Muscle of leg (tissue), 3 donors: ENCODE measurements at regions not wholly inside any gene's neighbourhood (a gene's known extent, or its start where the extent isn't known, plus 50 kb on each side); places are given as distances from the start of the nearest gene placed in this dataset.

Experiments used
- DNase-seq: peaks from one replicate; pipeline ENCODE4 v3.0.0; 2013
- H3K27ac ChIP-seq: one replicate; pipeline ENCODE4 v1.5.1; 2013; ENCODE audit warnings: mild to moderate bottlenecking, low read length, control low read depth
- H3K27me3 ChIP-seq: one replicate; pipeline ENCODE4 v1.6.1; 2013; ENCODE audit warnings: low read length; ENCODE audit not compliant: control insufficient read depth, insufficient read depth
- H3K36me3 ChIP-seq: one replicate; pipeline ENCODE4 v1.6.1; 2013; ENCODE audit warnings: low read length; ENCODE audit not compliant: control insufficient read depth, insufficient read depth
- H3K4me1 ChIP-seq: one replicate; pipeline ENCODE4 v1.6.1; 2013; ENCODE audit warnings: low read length; ENCODE audit not compliant: control insufficient read depth, insufficient read depth
- H3K4me3 ChIP-seq: one replicate; pipeline ENCODE4 v1.5.1; 2013; ENCODE audit warnings: low read length, control low read depth
- H3K9me3 ChIP-seq: replicated peaks from 2 replicates; pipeline ENCODE4 v1.6.1; 2013; ENCODE audit warnings: low read depth, low read length; ENCODE audit not compliant: control insufficient read depth
- WGBS: methylation state at CpG from one replicate; pipeline ENCODE4 v1.1.5; 2013; ENCODE audit warnings: missing lambda C conversion rate; ENCODE audit not compliant: insufficient coverage; 5-methylcytosine and 5-hydroxymethylcytosine counted together

DNA sequence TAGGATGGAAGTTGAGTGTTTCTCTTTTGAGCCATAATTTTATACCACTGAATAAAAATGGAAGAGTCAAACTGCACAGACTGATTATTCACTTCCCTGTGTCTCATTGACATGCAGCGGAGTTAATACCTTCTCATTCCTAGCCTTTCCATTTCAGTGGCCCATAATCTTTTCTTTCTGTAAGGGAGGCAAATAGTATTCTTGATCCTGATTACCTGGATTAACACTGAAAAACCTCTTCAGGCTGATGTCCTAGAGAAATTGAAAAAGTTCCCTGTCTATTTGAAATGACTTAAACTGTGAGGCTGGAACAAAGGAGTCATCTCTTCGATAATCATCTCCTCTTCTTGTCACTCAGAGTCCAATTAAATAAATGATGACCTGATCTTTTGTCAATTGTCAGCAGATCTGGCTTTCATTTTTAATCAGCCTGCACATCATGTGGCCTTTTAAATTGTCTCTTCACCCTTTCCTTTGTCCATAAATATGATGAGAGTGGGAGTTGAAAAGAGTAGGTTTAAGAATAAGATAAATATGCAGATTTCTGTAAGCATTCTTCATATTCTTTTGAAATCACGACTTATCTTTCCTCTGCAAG lies 713.0 kb downstream of the EPM2A start:
- no peaks in the 10 kb centered on the region for H3K9me3 ChIP-seq
- H3K4me1 ChIP-seq: no peaks in the 10 kb centered on the region
- H3K36me3 ChIP-seq: no peaks in the 10 kb centered on the region
- no peak overlapping the region for H3K4me3 ChIP-seq
- DNase-seq: no peak
- no peak overlapping the region for H3K27ac ChIP-seq
- H3K27me3 ChIP-seq: no peaks in the 10 kb centered on the region
- no CpG with 5 or more reads among the region's 3 CpGs for WGBS

DNA sequence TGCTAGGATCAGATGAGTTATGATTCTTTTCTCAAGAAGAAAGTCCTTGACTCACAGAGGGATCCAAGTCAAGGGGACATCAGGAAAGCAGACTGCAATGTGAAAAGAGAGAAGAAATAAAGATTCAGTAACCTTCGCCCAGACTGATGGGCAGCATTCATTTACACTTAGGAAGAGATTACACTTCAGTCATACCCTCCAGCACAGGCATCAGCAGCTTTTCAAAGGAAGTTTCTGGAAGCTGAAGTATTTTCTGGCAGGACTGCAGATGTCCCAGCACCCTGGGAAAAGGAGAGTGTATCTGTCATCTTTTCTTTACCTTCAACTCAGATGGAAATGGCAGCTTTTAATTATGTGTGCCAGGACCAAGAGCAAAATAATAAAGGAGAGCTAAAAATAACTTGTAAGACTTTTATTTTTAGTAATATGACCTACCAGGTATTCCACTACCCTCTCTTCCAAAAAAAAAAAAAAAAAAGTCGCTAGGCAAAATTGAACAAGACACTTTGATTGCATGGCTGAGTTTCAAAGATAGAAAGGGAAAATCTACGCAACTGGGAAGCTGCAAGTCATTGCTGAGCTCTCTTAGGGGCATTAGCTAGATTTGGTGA lies 712.1 kb downstream of the EPM2A start:
- Histone ChIP-seq H3K9me3 (no peaks in the 10 kb centered on the region), H3K27me3 (no peaks in the 10 kb centered on the region), H3K27ac (no peak overlapping the region), H3K4me3 (no peak overlapping the region), H3K36me3 (no peaks in the 10 kb centered on the region), H3K4me1 (no peaks in the 10 kb centered on the region)
- no peak for DNase-seq
- 100% methylated on average over 1 of the region's 3 CpGs for WGBS

DNA sequence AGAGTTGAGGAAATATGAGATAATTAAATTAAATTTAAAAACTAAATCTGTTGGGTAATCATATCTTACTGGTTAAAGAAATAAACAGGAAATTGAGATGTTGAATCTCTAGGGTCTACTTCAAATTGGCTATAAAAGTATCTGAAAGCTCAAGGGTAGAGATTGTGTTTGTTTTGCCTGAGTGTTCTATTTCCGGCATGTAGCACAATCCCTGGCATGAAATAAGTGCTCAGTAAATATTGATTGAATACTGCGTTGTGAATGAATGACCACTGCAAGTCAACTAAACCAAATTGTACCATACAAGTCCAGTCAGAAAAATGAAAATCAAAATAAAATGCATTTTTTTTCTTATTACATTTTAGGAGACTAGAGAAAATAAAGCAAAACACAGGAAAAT lies 709.8 kb downstream of the EPM2A start:
- DNase-seq: no peak
- H3K27ac ChIP-seq: no peak overlapping the region
- no CpG with 5 or more reads among the region's 2 CpGs for WGBS

DNA sequence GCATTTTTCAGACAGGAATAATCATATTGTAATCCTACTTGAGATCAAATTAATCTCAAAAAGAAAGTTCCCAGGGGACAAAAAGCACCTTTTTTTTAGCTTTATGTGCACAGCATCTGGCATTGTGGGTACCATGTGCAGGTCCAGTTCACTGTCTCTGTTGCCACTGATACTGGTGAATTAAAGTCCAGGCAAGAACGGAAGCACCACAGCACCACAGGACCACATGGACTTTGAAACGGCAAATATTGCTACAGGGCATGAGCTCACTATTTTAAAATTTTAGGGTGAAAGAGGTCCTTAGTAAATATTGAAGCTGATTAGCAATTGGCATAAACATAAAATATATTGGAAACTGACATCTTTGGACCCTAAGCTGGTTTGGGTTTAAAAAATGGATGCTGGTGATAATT lies 709.0 kb downstream of the EPM2A start:
- no peak overlapping the region for H3K27ac ChIP-seq
- no peak for DNase-seq
- no peaks in the 10 kb centered on the region for H3K9me3 ChIP-seq
- no peak overlapping the region for H3K4me3 ChIP-seq
- no peaks in the 10 kb centered on the region for H3K4me1 ChIP-seq
- no peaks in the 10 kb centered on the region for H3K27me3 ChIP-seq
- no peaks in the 10 kb centered on the region for H3K36me3 ChIP-seq
- no CpG with 5 or more reads among the region's 2 CpGs for WGBS

More for the DNA sequence above, 709.8 kb downstream of the EPM2A start:
- no peaks in the 10 kb centered on the region for H3K4me1 ChIP-seq
- H3K4me3 ChIP-seq: no peak overlapping the region
- H3K36me3 ChIP-seq: no peaks in the 10 kb centered on the region
- no peaks in the 10 kb centered on the region for H3K27me3 ChIP-seq
- H3K9me3 ChIP-seq: no peaks in the 10 kb centered on the region

DNA sequence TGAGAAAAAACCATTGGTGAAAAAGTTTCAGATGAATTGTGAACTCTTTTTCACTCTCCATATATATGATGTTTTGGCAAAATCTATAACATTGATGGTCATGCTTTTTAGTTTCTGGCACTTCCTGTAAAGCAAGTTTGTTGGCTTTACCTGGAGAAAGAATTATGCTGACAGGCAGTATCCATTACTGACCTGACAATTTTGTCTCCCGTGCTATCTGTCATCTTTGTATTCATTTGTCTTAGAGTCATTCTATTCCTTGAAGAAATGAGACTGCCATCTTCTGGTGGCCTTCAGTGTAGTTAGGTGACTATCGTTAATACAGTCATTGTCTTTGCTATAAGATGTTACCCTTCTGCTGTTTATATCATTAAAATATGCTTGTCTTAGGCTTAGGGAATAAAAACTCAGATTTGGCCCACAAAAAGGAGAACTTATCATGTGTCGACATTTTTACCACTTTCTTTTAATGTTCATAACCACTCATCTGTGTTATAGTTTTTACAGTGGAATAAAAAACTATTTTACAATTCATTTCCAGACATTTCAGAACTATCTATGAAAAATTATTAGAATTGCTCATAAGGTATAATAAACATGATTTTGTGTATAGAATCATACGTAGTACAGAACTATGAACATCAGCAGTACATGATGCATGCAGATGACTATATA lies 707.0 kb downstream of the EPM2A start:
- no peak overlapping the region for H3K27ac ChIP-seq
- H3K4me3 ChIP-seq: no peak overlapping the region
- H3K9me3 ChIP-seq: no peaks in the 10 kb centered on the region
- no peaks in the 10 kb centered on the region for H3K4me1 ChIP-seq
- WGBS: no CpG with 5 or more reads among the region's 4 CpGs
- H3K36me3 ChIP-seq: no peaks in the 10 kb centered on the region
- H3K27me3 ChIP-seq: no peaks in the 10 kb centered on the region
- peak; percentile 62 for DNase-seq

DNA sequence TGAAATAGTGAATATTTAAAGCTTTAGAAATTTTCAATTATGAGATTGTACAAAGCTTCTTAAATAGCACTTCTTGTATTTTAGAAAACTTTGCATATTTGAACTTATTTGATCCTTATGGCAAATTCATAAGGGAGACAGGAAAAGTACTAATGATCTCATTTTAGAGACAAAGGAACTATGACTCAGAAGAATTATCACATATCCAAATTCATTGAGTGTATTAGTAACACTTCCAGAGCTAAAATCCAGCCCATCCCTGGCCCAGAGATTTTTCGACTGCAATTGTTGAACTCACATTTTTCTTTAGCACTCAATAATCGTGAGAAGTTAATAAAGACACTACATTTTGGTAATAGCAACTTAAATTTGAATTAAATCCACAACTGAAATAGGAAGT lies 704.3 kb downstream of the EPM2A start:
- Histone ChIP-seq H3K4me3 (no peak overlapping the region), H3K27me3 (no peaks in the 10 kb centered on the region), H3K36me3 (no peaks in the 10 kb centered on the region), H3K9me3 (no peaks in the 10 kb centered on the region), H3K4me1 (no peaks in the 10 kb centered on the region), H3K27ac (no peak overlapping the region)
- DNase-seq: no peak
- no CpG with 5 or more reads among the region's 2 CpGs for WGBS

DNA sequence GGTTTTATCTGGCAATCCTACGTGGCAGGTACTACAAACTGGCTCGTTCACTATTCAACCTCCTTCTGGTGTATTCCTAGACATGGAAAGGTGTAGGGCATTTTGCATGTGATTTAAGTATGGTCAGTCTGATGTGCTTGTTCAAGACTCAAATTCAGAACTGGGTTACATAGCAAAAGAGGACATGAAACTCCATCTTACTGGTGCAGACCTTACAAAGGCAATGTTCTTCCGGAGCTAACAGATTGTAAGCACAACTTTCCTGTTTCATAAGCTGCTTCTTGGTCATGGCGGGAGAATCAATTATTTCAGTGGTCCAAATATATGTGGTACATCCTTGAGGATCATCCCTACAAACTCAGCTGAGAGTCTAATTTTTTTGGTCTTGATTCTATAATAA lies 703.4 kb downstream of the EPM2A start:
- DNase-seq: no peak
- no peaks in the 10 kb centered on the region for H3K9me3 ChIP-seq
- H3K4me3 ChIP-seq: no peak overlapping the region
- H3K36me3 ChIP-seq: no peaks in the 10 kb centered on the region
- WGBS: no CpG with 5 or more reads among the region's 4 CpGs
- no peaks in the 10 kb centered on the region for H3K4me1 ChIP-seq
- H3K27me3 ChIP-seq: no peaks in the 10 kb centered on the region
- H3K27ac ChIP-seq: no peak overlapping the region

DNA sequence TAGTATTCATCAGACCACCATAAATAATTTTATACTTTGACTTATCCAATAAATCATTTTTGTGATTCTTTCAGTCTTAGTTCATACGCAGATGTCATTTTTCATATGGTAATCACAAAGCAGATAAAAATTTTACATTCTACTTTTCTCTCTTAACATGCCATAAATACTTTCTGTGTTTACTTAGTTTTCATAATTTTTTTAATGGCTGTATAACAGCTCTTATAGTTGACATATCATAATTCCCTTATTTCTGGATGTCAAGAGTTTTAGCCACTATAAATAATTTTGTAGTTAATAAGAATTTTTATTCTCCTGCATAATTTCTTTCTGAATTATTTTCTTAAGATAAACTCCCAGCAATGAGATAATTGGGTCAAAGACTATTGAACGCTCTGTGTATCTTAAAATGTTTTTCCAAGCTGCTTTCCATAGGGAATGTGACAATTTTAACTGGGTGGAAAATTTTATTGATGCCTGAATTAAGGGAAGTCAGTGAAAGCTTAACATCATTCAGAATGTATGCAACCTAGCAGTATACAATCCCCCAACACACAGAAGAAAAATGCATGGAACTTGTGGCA lies 702.7 kb downstream of the EPM2A start:
- Histone ChIP-seq H3K27me3 (no peaks in the 10 kb centered on the region), H3K9me3 (no peaks in the 10 kb centered on the region), H3K4me3 (no peak overlapping the region), H3K4me1 (no peaks in the 10 kb centered on the region), H3K27ac (no peak overlapping the region), H3K36me3 (no peaks in the 10 kb centered on the region)
- WGBS: no CpG with 5 or more reads among the region's 2 CpGs
- DNase-seq: no peak

DNA sequence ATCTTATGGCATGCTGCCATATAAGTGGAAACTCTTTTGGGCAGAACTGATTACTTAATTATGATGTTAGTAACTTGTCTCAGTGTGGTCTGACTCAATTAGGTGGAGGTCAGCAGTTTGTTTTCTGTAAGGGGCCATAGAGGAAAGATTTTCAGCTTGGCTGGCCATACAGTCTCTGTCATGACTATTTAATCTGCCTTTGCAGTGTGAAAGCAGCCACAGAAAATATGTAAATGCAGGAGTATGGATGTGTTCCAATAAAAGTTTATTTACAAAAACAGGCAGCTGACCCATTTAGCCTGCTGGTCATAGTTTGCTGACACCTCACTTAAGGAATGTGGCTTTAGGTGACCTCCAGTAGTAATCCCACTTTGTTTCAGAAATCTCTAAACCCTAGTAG lies 700.7 kb downstream of the EPM2A start:
- no peak for DNase-seq
- H3K4me3 ChIP-seq: no peak overlapping the region
- H3K4me1 ChIP-seq: no peaks in the 10 kb centered on the region
- H3K27me3 ChIP-seq: no peaks in the 10 kb centered on the region
- H3K36me3 ChIP-seq: no peaks in the 10 kb centered on the region
- H3K27ac ChIP-seq: no peak overlapping the region
- H3K9me3 ChIP-seq: no peaks in the 10 kb centered on the region

DNA sequence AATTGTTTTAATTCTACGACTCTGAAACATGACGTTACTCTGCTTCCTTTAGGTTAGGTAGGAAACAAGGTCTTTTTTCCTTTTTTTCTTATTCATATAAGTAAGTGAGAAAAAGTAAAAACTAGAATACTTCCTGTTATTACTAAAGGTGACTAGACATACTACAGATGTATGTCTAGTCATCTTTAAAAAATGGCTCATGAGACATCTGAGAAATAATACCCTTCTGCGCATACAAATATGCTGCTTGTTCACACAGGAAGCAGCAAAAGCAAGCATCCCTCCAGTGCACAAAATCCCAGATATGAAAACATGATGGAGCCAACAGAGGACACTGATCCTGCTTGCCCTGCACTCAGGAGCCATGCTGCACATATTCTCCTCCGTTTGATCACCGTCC lies 699.1 kb downstream of the EPM2A start:
- Histone ChIP-seq H3K27me3 (no peaks in the 10 kb centered on the region), H3K9me3 (no peaks in the 10 kb centered on the region), H3K27ac (no peak overlapping the region), H3K4me1 (no peaks in the 10 kb centered on the region), H3K4me3 (no peak overlapping the region), H3K36me3 (no peaks in the 10 kb centered on the region)
- WGBS: 76% methylated on average over 3 of the region's 5 CpGs
- no peak for DNase-seq
